Neutrophil (primary cell): ENCODE measurements at regions not wholly inside any gene's neighbourhood (a gene's known extent, or its start where the extent isn't known, plus 50 kb on each side); places are given as distances from the start of the nearest gene placed in this dataset.

ENCODE experiments used
- H3K27ac ChIP-seq: fragments of 200-600 bp; sonication (generic); 2 replicates; pipeline ENCODE4 v1.5.1; 2016; ENCODE audit warnings: mild to moderate bottlenecking, moderate library complexity
- H3K27me3 ChIP-seq: fragments of 200-600 bp; sonication (generic); 2 replicates; pipeline ENCODE4 v1.6.0; 2016; ENCODE audit warnings: mild to moderate bottlenecking
- H3K36me3 ChIP-seq: fragments of 200-600 bp; sonication (generic); 2 replicates; pipeline ENCODE4 v1.5.1; 2017
- H3K4me1 ChIP-seq, 2 experiments: fragments of 200-600 bp in 1 of 2; sonication (generic) in 1 of 2; 1 replicate in 1 of 2; 2 replicates in 1 of 2; pipeline versions ENCODE4 v1.5.1 to v1.6.1; 2013 to 2016; ENCODE audit warnings: low read depth in 1 of 2, low read length in 1 of 2, mild to moderate bottlenecking in 1 of 2, moderate library complexity in 1 of 2; ENCODE audit not compliant: control insufficient read depth in 1 of 2, insufficient read depth in 1 of 2
- H3K4me3 ChIP-seq, 2 experiments: fragments of 200-600 bp in 1 of 2; sonication (generic) in 1 of 2; 1 replicate in 1 of 2; 2 replicates in 1 of 2; pipeline ENCODE4 v1.5.1; 2013 to 2016; ENCODE audit warnings: low read depth in 1 of 2, low read length in 1 of 2, mild to moderate bottlenecking in 1 of 2, moderate library complexity in 1 of 2
- H3K9me3 ChIP-seq: fragments of 200-600 bp; sonication (generic); 2 replicates; pipeline ENCODE4 v1.5.1; 2016
- CTCF ChIP-seq: fragments of 200-600 bp; sonication (generic); IDR thresholded peaks from 2 replicates; pipeline ENCODE4 v1.5.1; 2016; ENCODE audit warnings: antibody characterized with exemption

- Histone ChIP-seq H3K36me3 (no peaks in the 10 kb centered on the region), H3K4me3 (no peak overlapping the region), H3K27ac (no peak overlapping the region), H3K9me3 (no peaks in the 10 kb centered on the region), H3K27me3 (no peaks in the 10 kb centered on the region), H3K4me1 (no peaks in the 10 kb centered on the region)
- TF ChIP-seq CTCF, result no peak
Observed at GRCh38 chr9:86602715-86603114, 248.5 kb upstream of the TUT7 start.

GRCh38 chr9:86601697-86602096 lies 247.5 kb upstream of the TUT7 start:
- Histone ChIP-seq H3K4me3 (no peak overlapping the region), H3K27me3 (no peaks in the 10 kb centered on the region), H3K27ac (no peak overlapping the region), H3K4me1 (no peaks in the 10 kb centered on the region), H3K9me3 (no peaks in the 10 kb centered on the region), H3K36me3 (no peaks in the 10 kb centered on the region)
- TF ChIP-seq CTCF, result no peak

GRCh38 chr9:86600977-86601376 lies 246.8 kb upstream of the TUT7 start:
- Histone ChIP-seq H3K4me1 (no peaks in the 10 kb centered on the region), H3K9me3 (no peaks in the 10 kb centered on the region), H3K4me3 (no peak overlapping the region), H3K27ac (no peak overlapping the region), H3K36me3 (no peaks in the 10 kb centered on the region), H3K27me3 (no peaks in the 10 kb centered on the region)
- TF ChIP-seq CTCF, result no peak

- no peak for TF ChIP-seq CTCF
- Histone ChIP-seq H3K27me3 (no peaks in the 10 kb centered on the region), H3K4me3 (no peak overlapping the region), H3K9me3 (no peaks in the 10 kb centered on the region), H3K4me1 (no peaks in the 10 kb centered on the region), H3K36me3 (no peaks in the 10 kb centered on the region), H3K27ac (no peak overlapping the region)
Observed at GRCh38 chr9:86600291-86600690, 246.1 kb upstream of the TUT7 start.

GRCh38 chr9:86599561-86599960 lies 245.4 kb upstream of the TUT7 start:
- Histone ChIP-seq H3K27me3 (no peaks in the 10 kb centered on the region), H3K4me3 (no peak overlapping the region), H3K36me3 (no peaks in the 10 kb centered on the region), H3K4me1 (no peaks in the 10 kb centered on the region), H3K9me3 (no peaks in the 10 kb centered on the region), H3K27ac (no peak overlapping the region)
- TF ChIP-seq CTCF, result no peak
